Medulla oblongata (tissue), 1 donor: ENCODE measurements at regions not wholly inside any gene's neighbourhood (a gene's known extent, or its start where the extent isn't known, plus 50 kb on each side); places are given as distances from the start of the nearest gene placed in this dataset.

Experiments used
- DNase-seq: peaks from one replicate; pipeline ENCODE4 v3.0.0-alpha.2; 2015; ENCODE audit errors: extremely low spot score

- DNase-seq = no peak
Observed at GRCh38 chr6:85193339-85193738, 256.5 kb upstream of the NT5E start.

- no peak for DNase-seq
Observed at GRCh38 chr6:85192596-85192995, 257.3 kb upstream of the NT5E start.

GRCh38 chr6:85192186-85192585 lies 257.7 kb upstream of the NT5E start:
- no peak for DNase-seq

- DNase-seq = no peak
Observed at GRCh38 chr6:85191656-85192055, 258.2 kb upstream of the NT5E start.

GRCh38 chr6:85186546-85187175 lies 263.2 kb upstream of the NT5E start:
- no peak for DNase-seq

GRCh38 chr6:85185977-85186376 lies 263.9 kb upstream of the NT5E start:
- no peak for DNase-seq

- DNase-seq = no peak
Observed at GRCh38 chr6:85183841-85184240, 266.0 kb upstream of the NT5E start.

- no peak for DNase-seq
Observed at GRCh38 chr6:85172705-85173104, 277.2 kb upstream of the NT5E start.

GRCh38 chr6:85172161-85172560 lies 277.7 kb upstream of the NT5E start:
- DNase-seq = no peak

- no peak for DNase-seq
Observed at GRCh38 chr6:85169189-85169588, 280.7 kb upstream of the NT5E start.

- no peak for DNase-seq
Observed at GRCh38 chr6:85168146-85168545, 281.7 kb upstream of the NT5E start.

GRCh38 chr6:85166114-85166741 lies 283.7 kb upstream of the NT5E start:
- no peak for DNase-seq

- no peak for DNase-seq
Observed at GRCh38 chr6:85163156-85164080, 286.5 kb upstream of the NT5E start.

GRCh38 chr6:85157311-85157710 lies 292.6 kb upstream of the NT5E start:
- no peak for DNase-seq

GRCh38 chr6:85143676-85144075 lies 306.2 kb upstream of the NT5E start:
- DNase-seq = no peak

GRCh38 chr6:85137865-85138264 lies 312.0 kb upstream of the NT5E start:
- DNase-seq = no peak

GRCh38 chr6:85136310-85136709 lies 313.6 kb upstream of the NT5E start:
- DNase-seq = no peak

GRCh38 chr6:85135376-85136094 lies 314.3 kb upstream of the NT5E start:
- no peak for DNase-seq

GRCh38 chr6:85134172-85134571 lies 315.7 kb upstream of the NT5E start:
- no peak for DNase-seq

- DNase-seq = no peak
Observed at GRCh38 chr6:85132091-85132490, 317.8 kb upstream of the NT5E start.

- no peak for DNase-seq
Observed at GRCh38 chr6:85130743-85131142, 319.1 kb upstream of the NT5E start.

GRCh38 chr6:85129881-85130280 lies 320.0 kb upstream of the NT5E start:
- DNase-seq = no peak
